T-cell (primary cell): ENCODE measurements at regions not wholly inside any gene's neighbourhood (a gene's known extent, or its start where the extent isn't known, plus 50 kb on each side); places are given as distances from the start of the nearest gene placed in this dataset.

Source experiments
- ATAC-seq, 4 experiments: fragments of 200-7000 bp in 3 of 4; fragments of 150-1000 bp in 1 of 4; cut with Tn5 transposase; replicated peaks in 1 of 4; 1 replicate in 3 of 4; 2 replicates in 1 of 4; pipeline ENCODE4 v1.10.0; 2021; ENCODE audit warnings: moderate library complexity in 3 of 4, mild to moderate bottlenecking in 2 of 4, moderate number of reproducible peaks in 1 of 4
- CTCF ChIA-PET, 2 donors: fragments of 300-600 bp; sonication (Branson Sonifier 250); formaldehyde crosslinking; loops; one replicate each; lab custom pipeline; 2022; ENCODE audit warnings: antibody characterized with exemption in 2 of 2; lab: Charles Lee
- POLR2A ChIA-PET, 2 donors: fragments of 300-600 bp; sonication (Branson Sonifier 250); formaldehyde crosslinking; loops; one replicate each; lab custom pipeline; 2022; ENCODE audit warnings: antibody characterized with exemption in 2 of 2; lab: Charles Lee
- DNase-seq, 35 experiments: peaks; one replicate each; pipeline versions ENCODE4 v3.0.0 to v3.0.0-alpha.2; 2013 to 2023
- H3K27ac ChIP-seq: one replicate; pipeline ENCODE4 v1.5.1; 2013; ENCODE audit warnings: low read length
- H3K27me3 ChIP-seq, 2 experiments: replicated peaks in 1 of 2; 1 replicate in 1 of 2; 2 replicates in 1 of 2; pipeline versions ENCODE4 v1.6.1 to v1.7.0; 2013; ENCODE audit warnings: low read length in 1 of 2, mixed read lengths in 1 of 2; ENCODE audit not compliant: control insufficient read depth in 2 of 2, insufficient read depth in 2 of 2; ENCODE audit errors: extremely low read depth in 1 of 2
- H3K36me3 ChIP-seq, 2 donors: 1 replicate in 1 of 2; 2 replicates in 1 of 2; pipeline versions ENCODE4 v1.6.1 to v1.7.0; 2013; ENCODE audit warnings: low read length in 1 of 2; ENCODE audit not compliant: control insufficient read depth in 2 of 2, insufficient read depth in 1 of 2; ENCODE audit errors: extremely low read depth in 1 of 2
- H3K4me1 ChIP-seq, 2 experiments: 1 replicate in 1 of 2; 2 replicates in 1 of 2; pipeline versions ENCODE4 v1.6.1 to v1.7.0; 2013; ENCODE audit warnings: low read length in 2 of 2, mixed read lengths in 1 of 2; ENCODE audit not compliant: insufficient read depth in 2 of 2, control insufficient read depth in 1 of 2; ENCODE audit errors: extremely low read depth in 1 of 2
- H3K4me3 ChIP-seq, 2 donors: 1 replicate in 1 of 2; 2 replicates in 1 of 2; pipeline versions ENCODE4 v1.5.1 to v1.7.0; 2013; ENCODE audit warnings: mild to moderate bottlenecking in 2 of 2, low read length in 1 of 2, moderate library complexity in 1 of 2; ENCODE audit not compliant: control insufficient read depth in 1 of 2; ENCODE audit errors: extremely low read depth in 1 of 2
- H3K9me3 ChIP-seq: 2 replicates; pipeline ENCODE4 v1.7.0; 2013
- H3K27ac Mint-ChIP-seq, 2 donors: one replicate each; pipeline ENCODE4 v1.8.0; 2020 to 2021; ENCODE audit warnings: mild to moderate bottlenecking in 2 of 2, mixed read lengths in 2 of 2
- H3K27me3 Mint-ChIP-seq, 2 donors: one replicate each; pipeline ENCODE4 v1.8.0; 2021 to 2022; ENCODE audit warnings: mixed read lengths in 2 of 2
- H3K36me3 Mint-ChIP-seq: one replicate; pipeline ENCODE4 v1.8.0; 2021; ENCODE audit warnings: mixed read lengths
- H3K4me1 Mint-ChIP-seq, 3 donors: one replicate each; pipeline ENCODE4 v1.8.0; 2020 to 2022; ENCODE audit warnings: mixed read lengths in 3 of 3, mild to moderate bottlenecking in 1 of 3
- H3K4me3 Mint-ChIP-seq, 3 donors: one replicate each; pipeline ENCODE4 v1.8.0; 2020 to 2022; ENCODE audit warnings: mild to moderate bottlenecking in 3 of 3, mixed read lengths in 3 of 3, moderate library complexity in 3 of 3
- H3K9me3 Mint-ChIP-seq, 3 donors: one replicate each; pipeline ENCODE4 v1.8.0; 2020 to 2022; ENCODE audit warnings: mixed read lengths in 3 of 3
- WGBS: methylation state at CpG from one replicate; pipeline ENCODE4 v1.1.5; 2013; ENCODE audit warnings: missing lambda C conversion rate; ENCODE audit not compliant: insufficient coverage; 5-methylcytosine and 5-hydroxymethylcytosine counted together

GRCh38 chr2:143946436-143947391 is 573.2 kb downstream of the ZEB2 start:
- H3K27ac Mint-ChIP-seq = no peak overlapping the region
- Histone ChIP-seq H3K36me3 (no peaks in the 10 kb centered on the region), H3K27ac (no peak overlapping the region), H3K9me3 (no peaks in the 10 kb centered on the region), H3K27me3 (no peaks in the 10 kb centered on the region), H3K4me1 (no peaks in the 10 kb centered on the region), H3K4me3 (no peak overlapping the region)
- no peak for ATAC-seq
- H3K36me3 Mint-ChIP-seq = peaks cover 32% of the 10 kb centered on the region
- CTCF ChIA-PET = no interaction called here
- H3K27me3 Mint-ChIP-seq = no peaks in the 10 kb centered on the region
- H3K4me1 Mint-ChIP-seq = no peaks in the 10 kb centered on the region
- POLR2A ChIA-PET = no interaction called here
- WGBS = 100% methylated on average over 10 of the region's 18 CpGs
- DNase-seq = no peak
- no peaks in the 10 kb centered on the region for H3K9me3 Mint-ChIP-seq
- H3K4me3 Mint-ChIP-seq = no peak overlapping the region

- Histone ChIP-seq H3K4me1 (peaks cover 0 to 3% of the 10 kb centered on the region in 2 experiments), H3K4me3 (no peak overlapping the region), H3K27ac (no peak overlapping the region), H3K36me3 (no peaks in the 10 kb centered on the region), H3K9me3 (no peaks in the 10 kb centered on the region), H3K27me3 (peaks cover 5 to 10% of the 10 kb centered on the region in 2 experiments)
- no peak overlapping the region for H3K27ac Mint-ChIP-seq
- H3K4me1 Mint-ChIP-seq = peaks cover 0 to 11% (median 9%) of the 10 kb centered on the region in 3 donors
- H3K36me3 Mint-ChIP-seq = peaks cover 30% of the 10 kb centered on the region
- no peak overlapping the region for H3K4me3 Mint-ChIP-seq
- ChIA-PET CTCF (no interaction called here), POLR2A (no interaction called here)
- H3K9me3 Mint-ChIP-seq = no peaks in the 10 kb centered on the region
- DNase-seq (no peak), ATAC-seq (no peak)
- H3K27me3 Mint-ChIP-seq = peaks cover 21 to 35% of the 10 kb centered on the region in 2 donors
Observed at GRCh38 chr2:143942486-143942885, 577.4 kb downstream of the ZEB2 start.

GRCh38 chr2:143940720-143941119 is 579.2 kb downstream of the ZEB2 start:
- CTCF ChIA-PET = no interaction called here
- POLR2A ChIA-PET = no interaction called here
- Histone ChIP-seq H3K9me3 (no peaks in the 10 kb centered on the region), H3K27ac (no peak overlapping the region), H3K36me3 (no peaks in the 10 kb centered on the region), H3K27me3 (peaks cover 9 to 17% of the 10 kb centered on the region in 2 experiments), H3K4me1 (peaks cover 3 to 9% of the 10 kb centered on the region in 2 experiments), H3K4me3 (no peak overlapping the region)
- Mint-ChIP-seq H3K4me1 (peaks cover 0 to 18% (median 16%) of the 10 kb centered on the region in 3 donors), H3K27ac (no peak overlapping the region), H3K36me3 (peaks cover 22% of the 10 kb centered on the region), H3K9me3 (no peaks in the 10 kb centered on the region), H3K27me3 (peaks cover 29 to 43% of the 10 kb centered on the region in 2 donors), H3K4me3 (no peak overlapping the region)
- WGBS = no CpG with 5 or more reads among the region's 3 CpGs
- DNase-seq = no peak
- ATAC-seq = no peak

- ChIA-PET POLR2A (no interaction called here), CTCF (interaction anchor here (0.5 to 0.6 kb wide), 2 partner anchors 139 to 310 kb away, joined by 3 to 5 read pairs; no protein-coding TSS in a partner anchor)
- peaks cover 13% of the 10 kb centered on the region for H3K36me3 Mint-ChIP-seq
- no peak for ATAC-seq
- Histone ChIP-seq H3K4me1 (peaks cover 3 to 9% of the 10 kb centered on the region in 2 experiments), H3K9me3 (no peaks in the 10 kb centered on the region), H3K36me3 (no peaks in the 10 kb centered on the region), H3K27ac (no peak overlapping the region), H3K4me3 (no peak overlapping the region), H3K27me3 (peaks cover 11 to 17% of the 10 kb centered on the region in 2 experiments)
- H3K4me1 Mint-ChIP-seq = peaks cover 0 to 18% (median 16%) of the 10 kb centered on the region in 3 donors
- no peaks in the 10 kb centered on the region for H3K9me3 Mint-ChIP-seq
- H3K27me3 Mint-ChIP-seq = peaks cover 36 to 47% of the 10 kb centered on the region in 2 donors
- no peak overlapping the region for H3K27ac Mint-ChIP-seq
- no peak for DNase-seq
- WGBS = 100% methylated on average over 2 of the region's 6 CpGs
- no peak overlapping the region for H3K4me3 Mint-ChIP-seq
Observed at GRCh38 chr2:143939626-143940330, 580.1 kb downstream of the ZEB2 start.

GRCh38 chr2:143937723-143938350 is 582.1 kb downstream of the ZEB2 start:
- peaks cover 0 to 18% (median 16%) of the 10 kb centered on the region in 3 donors for H3K4me1 Mint-ChIP-seq
- H3K36me3 Mint-ChIP-seq = peaks cover 8% of the 10 kb centered on the region
- ChIA-PET CTCF (no interaction called here), POLR2A (interaction anchor here in 1 of 2 donors (0.5 kb wide), 1 partner anchor 1535 kb away, joined by 3 read pairs; no protein-coding TSS in a partner anchor)
- peak overlapping the region in 1 of 3 donors; percentile 1 for H3K4me3 Mint-ChIP-seq
- no peak for ATAC-seq
- Histone ChIP-seq H3K4me1 (peaks cover 3 to 9% of the 10 kb centered on the region in 2 experiments), H3K4me3 (peak overlapping the region in 1 of 2 donors; percentile 62), H3K9me3 (no peaks in the 10 kb centered on the region), H3K36me3 (no peaks in the 10 kb centered on the region), H3K27ac (no peak overlapping the region), H3K27me3 (peaks cover 11 to 17% of the 10 kb centered on the region in 2 experiments)
- no CpG with 5 or more reads among the region's 11 CpGs for WGBS
- H3K9me3 Mint-ChIP-seq = no peaks in the 10 kb centered on the region
- no peak overlapping the region for H3K27ac Mint-ChIP-seq
- DNase-seq = no peak
- peaks cover 43 to 56% of the 10 kb centered on the region in 2 donors for H3K27me3 Mint-ChIP-seq
